PC-9 (cell line): ENCODE measurements at regions not wholly inside any gene's neighbourhood (a gene's known extent, or its start where the extent isn't known, plus 50 kb on each side); places are given as distances from the start of the nearest gene placed in this dataset.

Source experiments
- BruUV-seq: library from RNA; stranded (reverse); fragments of 400-500 nt; replicated peaks from 2 replicates; lab custom pipeline; 2021; lab: Mats Ljungman, UMichigan
- CTCF ChIA-PET: fragments of 300-600 bp; sonication (Branson Sonifier 250); formaldehyde crosslinking; loops from one replicate; lab custom pipeline; 2022; ENCODE audit warnings: antibody characterized with exemption; lab: Charles Lee
- POLR2A ChIA-PET: fragments of 300-600 bp; sonication (Branson Sonifier 250); formaldehyde crosslinking; loops from one replicate; lab custom pipeline; 2022; ENCODE audit warnings: antibody characterized with exemption; ENCODE audit not compliant: unreplicated experiment; lab: Charles Lee
- DNase-seq, 2 experiments: peaks; one replicate each; pipeline versions ENCODE4 v3.0.0 to v3.0.0-alpha.2; 2015 to 2022; ENCODE audit warnings: mixed read lengths in 1 of 2
- H2AFZ ChIP-seq: fragments of 200-600 bp; sonication (generic); 2 replicates; pipeline ENCODE4 v1.8.1; 2017; ENCODE audit warnings: antibody characterized with exemption
- H3F3A ChIP-seq: fragments of 200-600 bp; sonication (generic); 2 replicates; pipeline ENCODE4 v1.8.1; 2017; ENCODE audit warnings: antibody characterized with exemption, mild to moderate bottlenecking, low read depth; ENCODE audit not compliant: insufficient read depth
- H3K27ac ChIP-seq: fragments of 200-600 bp; sonication (generic); 2 replicates; pipeline ENCODE4 v1.6.1; 2016; ENCODE audit warnings: mixed run types
- H3K27me3 ChIP-seq: fragments of 200-600 bp; sonication (generic); 2 replicates; pipeline ENCODE4 v1.6.1; 2016; ENCODE audit warnings: low read depth, mixed run types; ENCODE audit not compliant: insufficient read depth
- H3K36me3 ChIP-seq: fragments of 200-600 bp; sonication (generic); 2 replicates; pipeline ENCODE4 v1.6.1; 2016; ENCODE audit warnings: low read depth, mixed run types
- H3K4me1 ChIP-seq: fragments of 200-600 bp; sonication (generic); replicated peaks from 2 replicates; pipeline ENCODE4 v1.6.1; 2016; ENCODE audit warnings: mixed run types; ENCODE audit not compliant: insufficient read depth
- H3K4me2 ChIP-seq: fragments of 200-600 bp; sonication (generic); 2 replicates; pipeline ENCODE4 v1.6.1; 2017; ENCODE audit warnings: mixed run types
- H3K4me3 ChIP-seq: fragments of 200-600 bp; sonication (generic); 2 replicates; pipeline ENCODE4 v1.6.1; 2016; ENCODE audit warnings: mixed run types
- H3K79me2 ChIP-seq: fragments of 200-600 bp; sonication (generic); 2 replicates; pipeline ENCODE4 v1.6.1; 2017; ENCODE audit warnings: low read depth, mixed run types
- H3K9me2 ChIP-seq: fragments of 200-600 bp; sonication (generic); 2 replicates; pipeline ENCODE4 v1.8.1; 2017; ENCODE audit warnings: mild to moderate bottlenecking; ENCODE audit not compliant: insufficient read depth
- H3K9me3 ChIP-seq: fragments of 200-600 bp; sonication (generic); 2 replicates; pipeline ENCODE4 v1.8.1; 2016; ENCODE audit warnings: low read depth; ENCODE audit not compliant: insufficient read depth
- H4K20me1 ChIP-seq: fragments of 200-600 bp; sonication (generic); 2 replicates; pipeline ENCODE4 v1.8.1; 2017; ENCODE audit not compliant: insufficient read depth
- EZH2 ChIP-seq: fragments of 200-600 bp; sonication (generic); IDR thresholded peaks from 2 replicates; pipeline ENCODE4 v1.8.0; 2017; ENCODE audit warnings: antibody characterized with exemption, low read depth
- intact Hi-C: fragments of 100-400 bp; cut with micrococcal nuclease; formaldehyde crosslinking; loops from one replicate; pipeline ENCODE4 v1.10.0; 2022; ENCODE audit not compliant: unreplicated experiment
- TF ChIP-seq, protein P1 (sequence below): fragments of 200-600 bp; sonication (generic); conservative IDR thresholded peaks from 2 replicates; pipeline ENCODE4 v1.6.1; 2017; ENCODE audit warnings: mixed run types, antibody characterized with exemption, mild to moderate bottlenecking, moderate library complexity

GRCh38 chr3:96622878-96623277, 191.5 kb upstream of the EPHA6 start:
- no peaks in the 10 kb centered on the region for H3K4me1 ChIP-seq
- POLR2A ChIA-PET = no interaction called here
- H3K9me3 ChIP-seq = 0 out of 2 replicates have a peak, but pooled peaks cover 4% of the 10 kb centered on the region
- TF ChIP-seq, protein P1, sequence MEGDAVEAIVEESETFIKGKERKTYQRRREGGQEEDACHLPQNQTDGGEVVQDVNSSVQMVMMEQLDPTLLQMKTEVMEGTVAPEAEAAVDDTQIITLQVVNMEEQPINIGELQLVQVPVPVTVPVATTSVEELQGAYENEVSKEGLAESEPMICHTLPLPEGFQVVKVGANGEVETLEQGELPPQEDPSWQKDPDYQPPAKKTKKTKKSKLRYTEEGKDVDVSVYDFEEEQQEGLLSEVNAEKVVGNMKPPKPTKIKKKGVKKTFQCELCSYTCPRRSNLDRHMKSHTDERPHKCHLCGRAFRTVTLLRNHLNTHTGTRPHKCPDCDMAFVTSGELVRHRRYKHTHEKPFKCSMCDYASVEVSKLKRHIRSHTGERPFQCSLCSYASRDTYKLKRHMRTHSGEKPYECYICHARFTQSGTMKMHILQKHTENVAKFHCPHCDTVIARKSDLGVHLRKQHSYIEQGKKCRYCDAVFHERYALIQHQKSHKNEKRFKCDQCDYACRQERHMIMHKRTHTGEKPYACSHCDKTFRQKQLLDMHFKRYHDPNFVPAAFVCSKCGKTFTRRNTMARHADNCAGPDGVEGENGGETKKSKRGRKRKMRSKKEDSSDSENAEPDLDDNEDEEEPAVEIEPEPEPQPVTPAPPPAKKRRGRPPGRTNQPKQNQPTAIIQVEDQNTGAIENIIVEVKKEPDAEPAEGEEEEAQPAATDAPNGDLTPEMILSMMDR = no peak
- no peaks in the 10 kb centered on the region for H3F3A ChIP-seq
- no peak for DNase-seq
- intact Hi-C loops = no loop called here
- no TSS peak for BruUV-seq
- H3K27ac ChIP-seq = no peak overlapping the region
- H3K27me3 ChIP-seq = no peaks in the 10 kb centered on the region
- H3K9me2 ChIP-seq = no peaks in the 10 kb centered on the region
- H3K36me3 ChIP-seq = no peaks in the 10 kb centered on the region
- no peak overlapping the region for H2AFZ ChIP-seq
- CTCF ChIA-PET = no interaction called here
- H3K79me2 ChIP-seq = no peaks in the 10 kb centered on the region
- H3K4me3 ChIP-seq = no peak overlapping the region
- no peaks in the 10 kb centered on the region for H4K20me1 ChIP-seq
- H3K4me2 ChIP-seq = no peak overlapping the region

DNA sequence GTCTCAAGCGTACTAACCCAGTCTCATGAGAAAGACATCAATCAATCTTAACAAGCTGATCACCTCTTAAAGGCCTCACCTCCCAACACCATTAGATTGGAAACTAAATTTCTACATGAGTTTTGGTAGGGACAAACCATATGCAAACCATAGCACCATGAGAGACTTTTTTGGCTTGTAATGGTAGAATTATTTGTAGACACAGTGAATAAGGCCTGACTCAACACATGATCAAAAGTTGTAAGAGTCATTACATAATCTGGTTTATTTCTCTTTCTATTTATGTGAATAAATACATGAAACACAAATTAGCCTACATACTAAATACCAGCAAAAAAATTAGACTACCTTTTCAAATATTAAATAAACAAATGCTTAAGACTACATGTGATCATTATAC, 183.3 kb upstream of the EPHA6 start:
- no peaks in the 10 kb centered on the region; the same call in 1 of the 2 replicates for H3F3A ChIP-seq
- no peaks in the 10 kb centered on the region for H3K9me3 ChIP-seq
- ChIA-PET POLR2A (no interaction called here), CTCF (no interaction called here)
- no peak overlapping the region for H3K4me2 ChIP-seq
- no TSS peak for BruUV-seq
- intact Hi-C loops = no loop called here
- H3K79me2 ChIP-seq = no peaks in the 10 kb centered on the region
- H4K20me1 ChIP-seq = peaks cover 4% of the 10 kb centered on the region; the same call in 1 of the 2 replicates
- TF ChIP-seq, protein P1 = no peak
- TF ChIP-seq EZH2 = no peak
- no peaks in the 10 kb centered on the region for H3K27me3 ChIP-seq
- no peaks in the 10 kb centered on the region; the same call in 1 of the 2 replicates for H3K9me2 ChIP-seq
- H3K4me3 ChIP-seq = no peak overlapping the region
- no peak overlapping the region for H2AFZ ChIP-seq
- DNase-seq = no peak
- no peak overlapping the region for H3K27ac ChIP-seq
- no peaks in the 10 kb centered on the region for H3K36me3 ChIP-seq
- no peaks in the 10 kb centered on the region for H3K4me1 ChIP-seq

DNA sequence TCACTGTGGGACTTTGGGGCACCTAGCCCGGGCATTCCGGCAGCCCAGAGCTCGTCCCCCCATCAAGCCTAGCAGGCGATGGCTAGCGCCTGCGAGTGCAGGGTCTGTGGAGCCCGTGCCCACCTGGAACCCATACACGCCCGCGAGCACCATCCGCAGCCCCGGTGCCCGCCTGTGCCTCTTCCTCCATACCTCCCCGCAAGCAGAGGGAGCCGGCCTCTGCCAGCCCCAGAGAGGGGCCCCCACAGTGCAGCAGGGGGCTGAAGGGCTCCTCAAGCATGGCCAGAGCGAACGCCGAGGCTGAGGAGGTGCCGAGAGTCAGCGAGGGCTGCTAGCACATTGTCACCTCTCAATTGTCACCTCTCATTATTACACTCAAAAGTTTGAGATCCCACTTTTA, 167.8 kb upstream of the EPHA6 start:
- Histone ChIP-seq H3K9me2 (no peaks in the 10 kb centered on the region), H3K79me2 (no peaks in the 10 kb centered on the region), H3K27ac (no peak overlapping the region), H3K27me3 (no peaks in the 10 kb centered on the region), H2AFZ (no peak overlapping the region), H4K20me1 (no peaks in the 10 kb centered on the region), H3K4me1 (no peaks in the 10 kb centered on the region), H3K4me3 (no peak overlapping the region), H3K4me2 (no peak overlapping the region), H3F3A (no peaks in the 10 kb centered on the region), H3K36me3 (no peaks in the 10 kb centered on the region), H3K9me3 (no peaks in the 10 kb centered on the region)
- intact Hi-C loops = no loop called here
- DNase-seq = no peak
- BruUV-seq = no TSS peak
- ChIA-PET CTCF (no interaction called here), POLR2A (no interaction called here)
- TF ChIP-seq, protein P1 = no peak
- TF ChIP-seq EZH2 = no peak
